K562 (cell line): ENCODE measurements at regions not wholly inside any gene's neighbourhood (a gene's known extent, or its start where the extent isn't known, plus 50 kb on each side); places are given as distances from the start of the nearest gene placed in this dataset.

Experiments used
- ATAC-seq: fragments of 200-7000 bp; cut with Tn5 transposase; 3 replicates; pipeline ENCODE4 v1.9.1; 2020; ENCODE audit warnings: moderate library complexity
- BruUV-seq: library from RNA; stranded (reverse); fragments of 400-500 nt; replicated peaks from 2 replicates; lab custom pipeline; 2021; lab: Mats Ljungman, UMichigan
- CTCF ChIA-PET: fragments of 300-600 bp; formaldehyde crosslinking; extraction: SDS; loops from one replicate; lab custom pipeline; 2021; ENCODE audit warnings: low intra/inter-chr PET ratio; lab: Yijun Ruan, JAX
- POLR2A ChIA-PET: fragments of 300-600, 350-650 bp; sonication (Branson Sonifier 250); formaldehyde crosslinking; extraction: SDS; loops from one replicate; lab custom pipeline; 2021; ENCODE audit warnings: antibody characterized with exemption, inconsistent platforms; lab: Yijun Ruan, JAX
- DNase-seq, 4 experiments: peaks; one replicate each; pipeline versions ENCODE4 v3.0.0 to v3.0.0-alpha.2; 2011 to 2018; ENCODE audit warnings: low spot score in 3 of 4, mixed read lengths in 3 of 4; ENCODE audit errors: extremely low read depth in 1 of 4
- FAIRE-seq: peaks from 2 replicates; lab custom pipeline; 2011; peaks lifted over from hg19 to GRCh38; lab: Jason Lieb, UNC
- H2AFZ ChIP-seq: 2 replicates; pipeline ENCODE4 v1.6.0; 2011; ENCODE audit warnings: low read depth, low read length, control low read depth, inconsistent platforms
- H3K27ac ChIP-seq: fragments of 200-600 bp; 3 replicates; pipeline ENCODE4 v1.8.0; 2011; ENCODE audit warnings: low read depth, mild to moderate bottlenecking, control low read depth, inconsistent platforms, low read length, moderate library complexity, mixed read lengths; ENCODE audit errors: extremely low read depth
- H3K27me3 ChIP-seq, 2 experiments: fragments of 300-600 bp in 1 of 2; 2 replicates in 1 of 2; 3 replicates in 1 of 2; pipeline versions ENCODE4 v1.6.0 to v1.8.0; 2011; ENCODE audit warnings: inconsistent platforms in 2 of 2, low read length in 2 of 2, mild to moderate bottlenecking in 1 of 2, mixed read lengths in 1 of 2, moderate library complexity in 1 of 2; ENCODE audit not compliant: control insufficient read depth in 2 of 2, insufficient read depth in 2 of 2
- H3K36me3 ChIP-seq: fragments of 300-600 bp; 3 replicates; pipeline ENCODE4 v1.8.0; 2011; ENCODE audit warnings: mild to moderate bottlenecking, low read length, inconsistent platforms; ENCODE audit not compliant: control insufficient read depth, insufficient read depth
- H3K4me1 ChIP-seq, 2 experiments: fragments of 200-600 bp in 1 of 2; replicated peaks in 1 of 2; 2 replicates in 1 of 2; 3 replicates in 1 of 2; pipeline versions ENCODE4 v1.5.1 to v1.8.0; 2011; ENCODE audit warnings: inconsistent platforms in 2 of 2, low read length in 2 of 2, mild to moderate bottlenecking in 1 of 2, mixed read lengths in 1 of 2, moderate library complexity in 1 of 2; ENCODE audit not compliant: control insufficient read depth in 2 of 2, insufficient read depth in 2 of 2
- H3K4me2 ChIP-seq: 2 replicates; pipeline ENCODE4 v1.6.1; 2011; ENCODE audit warnings: low read length, control low read depth, inconsistent platforms, mixed read lengths; ENCODE audit not compliant: insufficient read depth
- H3K4me3 ChIP-seq: fragments of 200-600 bp; sonication (generic), shearing (Covaris generic); 2 replicates; pipeline ENCODE4 v1.5.1; 2016; ENCODE audit warnings: control low read depth, inconsistent platforms
- H3K79me2 ChIP-seq: fragments of 200-600 bp; 3 replicates; pipeline ENCODE4 v1.8.0; 2011; ENCODE audit warnings: low read length, inconsistent platforms; ENCODE audit not compliant: control insufficient read depth, insufficient read depth
- H3K9ac ChIP-seq, 2 experiments: 2 replicates each; pipeline versions ENCODE4 v1.6.0 to v1.6.1; 2011; ENCODE audit warnings: low read depth in 2 of 2, low read length in 2 of 2, control low read depth in 1 of 2, inconsistent platforms in 1 of 2, mild to moderate bottlenecking in 1 of 2, mixed read lengths in 1 of 2; ENCODE audit not compliant: insufficient read depth in 1 of 2
- H3K9me1 ChIP-seq: one replicate; pipeline ENCODE4 v1.6.0; 2011; ENCODE audit warnings: inconsistent platforms, mild to moderate bottlenecking, low read length, moderate library complexity; ENCODE audit not compliant: control insufficient read depth, insufficient read depth
- H3K9me3 ChIP-seq: replicated peaks from 2 replicates; pipeline ENCODE4 v1.5.1; 2011; ENCODE audit warnings: low read depth, low read length, inconsistent platforms; ENCODE audit not compliant: control insufficient read depth, insufficient read depth
- H4K20me1 ChIP-seq: replicated peaks from 2 replicates; pipeline ENCODE4 v1.6.1; 2011; ENCODE audit warnings: low read length, inconsistent platforms, mixed read lengths; ENCODE audit not compliant: control insufficient read depth, insufficient read depth
- CBX5 ChIP-seq: IDR thresholded peaks from 2 replicates; pipeline ENCODE4 v1.6.1; 2014; ENCODE audit warnings: low read depth, borderline replicate concordance
- EHMT2 ChIP-seq: fragments of 450-650 bp; IDR thresholded peaks from 2 replicates; pipeline ENCODE4 v1.6.1; 2018; ENCODE audit warnings: antibody characterized with exemption
- ILF3 ChIP-seq: fragments of 450-650 bp; IDR thresholded peaks from 2 replicates; pipeline ENCODE4 v1.6.1; 2018; ENCODE audit warnings: antibody characterized with exemption, mild to moderate bottlenecking, moderate library complexity, borderline replicate concordance
- IRF9 ChIP-seq: fragments of 450-650 bp; IDR thresholded peaks from 2 replicates; pipeline ENCODE4 v1.6.1; 2016; ENCODE audit warnings: missing biosample characterization, missing genetic modification characterization
- PRMT5 ChIP-seq: sonication (generic); formaldehyde crosslinking; IDR thresholded peaks from 2 replicates; pipeline ENCODE4 v1.5.0; 2020; ENCODE audit warnings: missing genetic modification reagents
- RFX5 ChIP-seq: IDR thresholded peaks from 2 replicates; pipeline ENCODE4 v1.6.1; 2011; ENCODE audit warnings: low read depth, mild to moderate bottlenecking, improper control_type of control experiment, low read length
- SLC30A9 ChIP-seq: fragments of 250-450 bp; sonication (Bioruptor Pico); IDR thresholded peaks from 2 replicates; pipeline ENCODE4 v1.8.0; 2022; ENCODE audit warnings: mild to moderate bottlenecking, moderate library complexity
- TCF3 ChIP-seq: sonication (generic); formaldehyde crosslinking; IDR thresholded peaks from 2 replicates; pipeline ENCODE4 v1.4.0; 2020; ENCODE audit warnings: mild to moderate bottlenecking, missing genetic modification reagents
- ZBTB1 ChIP-seq: sonication (generic); formaldehyde crosslinking; IDR thresholded peaks from 2 replicates; pipeline ENCODE4 v1.8.1; 2023; ENCODE audit warnings: missing genetic modification reagents, low read depth, mild to moderate bottlenecking, borderline replicate concordance
- ZNF24 ChIP-seq: fragments of 450-650 bp; IDR thresholded peaks from 2 replicates; pipeline ENCODE4 v1.6.1; 2016
- ZNF586 ChIP-seq: fragments of 450-650 bp; formaldehyde crosslinking; conservative IDR thresholded peaks from 2 replicates; pipeline ENCODE4 v1.4.0; 2020; ENCODE audit warnings: mild to moderate bottlenecking, moderate library complexity
- ZNF707 ChIP-seq: fragments of 250-450 bp; sonication (Bioruptor Pico); conservative IDR thresholded peaks from 2 replicates; pipeline ENCODE4 v1.8.0; 2022; ENCODE audit warnings: inconsistent platforms, mild to moderate bottlenecking, moderate library complexity
- WGBS: fragments of 100-300 bp; shearing (Covaris generic); methylation state at CpG from one replicate; pipeline ENCODE4 v1.1.6; 2016; ENCODE audit warnings: low coverage, mixed read lengths; ENCODE audit not compliant: insufficient coverage; ENCODE audit errors: missing lambda C conversion rate; 5-methylcytosine and 5-hydroxymethylcytosine counted together
- in situ Hi-C: fragments of 300-500 bp; cut with MboI; formaldehyde crosslinking; loops from 4 replicates; pipeline ENCODE4 v1.15.0; 2018; ENCODE audit warnings: inconsistent platforms, mixed read lengths
- intact Hi-C: fragments of 100-400 bp; cut with micrococcal nuclease; formaldehyde crosslinking; loops from 2 replicates; pipeline ENCODE4 v1.14.2; 2022
- TF ChIP-seq, protein P1 (sequence below): fragments of 250-450 bp; sonication (Bioruptor Pico); IDR thresholded peaks from 2 replicates; pipeline ENCODE4 v1.8.0; 2022; ENCODE audit warnings: inconsistent platforms
- TF ChIP-seq, protein P2 (sequence below): sonication (generic); formaldehyde crosslinking; IDR thresholded peaks from 2 replicates; pipeline ENCODE4 v1.8.1; 2023; ENCODE audit warnings: mild to moderate bottlenecking, missing genetic modification reagents
- TF ChIP-seq, protein P3 (sequence below): fragments of 450-650 bp; IDR thresholded peaks from 2 replicates; pipeline ENCODE4 v1.6.1; 2018; ENCODE audit warnings: mild to moderate bottlenecking, low read depth; ENCODE audit not compliant: partially characterized antibody

DNA sequence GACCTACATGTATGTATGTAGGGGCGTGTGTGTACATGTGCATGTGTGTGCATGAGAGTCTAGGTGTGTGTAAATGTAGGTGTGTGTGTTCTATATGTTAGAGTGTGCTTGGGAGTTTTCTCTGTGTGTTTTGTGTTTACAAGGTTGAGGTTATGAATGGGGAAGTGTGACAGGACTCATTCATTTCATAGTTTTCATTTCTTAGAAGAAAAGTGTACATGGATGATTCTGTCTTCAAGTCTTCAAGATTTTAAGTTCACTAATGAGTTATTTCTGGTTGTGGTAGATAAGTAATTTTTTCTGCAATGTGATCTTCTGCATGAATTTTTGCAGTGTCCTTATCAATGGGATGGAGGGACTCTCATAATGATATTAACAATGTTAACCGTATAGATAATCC, 118.2 kb upstream of the SLC10A2 start:
- ChIA-PET CTCF (no interaction called here), POLR2A (no interaction called here)
- no peaks in the 10 kb centered on the region for H3K9me1 ChIP-seq
- DNase-seq (no peak), ATAC-seq (no peak), FAIRE-seq (no peak)
- WGBS: 0% methylated on average over 1 of the region's 2 CpGs
- no peaks in the 10 kb centered on the region for H3K79me2 ChIP-seq
- in situ Hi-C loops (no loop called here), intact Hi-C loops (no loop called here)
- no peak overlapping the region for H3K9ac ChIP-seq
- no peaks in the 10 kb centered on the region for H4K20me1 ChIP-seq
- H3K27me3 ChIP-seq: no peaks in the 10 kb centered on the region
- BruUV-seq: no TSS peak
- H3K9me3 ChIP-seq: no peaks in the 10 kb centered on the region
- TF ChIP-seq, protein P1, sequence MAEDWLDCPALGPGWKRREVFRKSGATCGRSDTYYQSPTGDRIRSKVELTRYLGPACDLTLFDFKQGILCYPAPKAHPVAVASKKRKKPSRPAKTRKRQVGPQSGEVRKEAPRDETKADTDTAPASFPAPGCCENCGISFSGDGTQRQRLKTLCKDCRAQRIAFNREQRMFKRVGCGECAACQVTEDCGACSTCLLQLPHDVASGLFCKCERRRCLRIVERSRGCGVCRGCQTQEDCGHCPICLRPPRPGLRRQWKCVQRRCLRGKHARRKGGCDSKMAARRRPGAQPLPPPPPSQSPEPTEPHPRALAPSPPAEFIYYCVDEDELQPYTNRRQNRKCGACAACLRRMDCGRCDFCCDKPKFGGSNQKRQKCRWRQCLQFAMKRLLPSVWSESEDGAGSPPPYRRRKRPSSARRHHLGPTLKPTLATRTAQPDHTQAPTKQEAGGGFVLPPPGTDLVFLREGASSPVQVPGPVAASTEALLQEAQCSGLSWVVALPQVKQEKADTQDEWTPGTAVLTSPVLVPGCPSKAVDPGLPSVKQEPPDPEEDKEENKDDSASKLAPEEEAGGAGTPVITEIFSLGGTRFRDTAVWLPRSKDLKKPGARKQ: no peak
- TF ChIP-seq ZNF586 (CRISPR knock-in tag) (no peak), ZNF24 (no peak), IRF9 (no peak), ZBTB1 (CRISPR knock-in tag) (no peak), ILF3 (no peak), SLC30A9 (CRISPR knock-in tag) (no peak), PRMT5 (CRISPR knock-in tag) (no peak), ZNF707 (CRISPR knock-in tag) (no peak), CBX5 (no peak), RFX5 (no peak), EHMT2 (no peak), TCF3 (CRISPR knock-in tag) (no peak)
- TF ChIP-seq, protein P2, sequence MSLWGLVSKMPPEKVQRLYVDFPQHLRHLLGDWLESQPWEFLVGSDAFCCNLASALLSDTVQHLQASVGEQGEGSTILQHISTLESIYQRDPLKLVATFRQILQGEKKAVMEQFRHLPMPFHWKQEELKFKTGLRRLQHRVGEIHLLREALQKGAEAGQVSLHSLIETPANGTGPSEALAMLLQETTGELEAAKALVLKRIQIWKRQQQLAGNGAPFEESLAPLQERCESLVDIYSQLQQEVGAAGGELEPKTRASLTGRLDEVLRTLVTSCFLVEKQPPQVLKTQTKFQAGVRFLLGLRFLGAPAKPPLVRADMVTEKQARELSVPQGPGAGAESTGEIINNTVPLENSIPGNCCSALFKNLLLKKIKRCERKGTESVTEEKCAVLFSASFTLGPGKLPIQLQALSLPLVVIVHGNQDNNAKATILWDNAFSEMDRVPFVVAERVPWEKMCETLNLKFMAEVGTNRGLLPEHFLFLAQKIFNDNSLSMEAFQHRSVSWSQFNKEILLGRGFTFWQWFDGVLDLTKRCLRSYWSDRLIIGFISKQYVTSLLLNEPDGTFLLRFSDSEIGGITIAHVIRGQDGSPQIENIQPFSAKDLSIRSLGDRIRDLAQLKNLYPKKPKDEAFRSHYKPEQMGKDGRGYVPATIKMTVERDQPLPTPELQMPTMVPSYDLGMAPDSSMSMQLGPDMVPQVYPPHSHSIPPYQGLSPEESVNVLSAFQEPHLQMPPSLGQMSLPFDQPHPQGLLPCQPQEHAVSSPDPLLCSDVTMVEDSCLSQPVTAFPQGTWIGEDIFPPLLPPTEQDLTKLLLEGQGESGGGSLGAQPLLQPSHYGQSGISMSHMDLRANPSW (CRISPR knock-in tag): no peak
- TF ChIP-seq, protein P3, sequence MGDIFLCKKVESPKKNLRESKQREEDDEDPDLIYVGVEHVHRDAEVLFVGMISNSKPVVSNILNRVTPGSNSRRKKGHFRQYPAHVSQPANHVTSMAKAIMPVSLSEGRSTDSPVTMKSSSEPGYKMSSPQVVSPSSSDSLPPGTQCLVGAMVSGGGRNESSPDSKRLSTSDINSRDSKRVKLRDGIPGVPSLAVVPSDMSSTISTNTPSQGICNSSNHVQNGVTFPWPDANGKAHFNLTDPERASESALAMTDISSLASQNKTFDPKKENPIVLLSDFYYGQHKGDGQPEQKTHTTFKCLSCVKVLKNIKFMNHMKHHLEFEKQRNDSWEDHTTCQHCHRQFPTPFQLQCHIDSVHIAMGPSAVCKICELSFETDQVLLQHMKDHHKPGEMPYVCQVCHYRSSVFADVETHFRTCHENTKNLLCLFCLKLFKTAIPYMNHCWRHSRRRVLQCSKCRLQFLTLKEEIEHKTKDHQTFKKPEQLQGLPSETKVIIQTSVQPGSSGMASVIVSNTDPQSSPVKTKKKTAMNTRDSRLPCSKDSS: no peak
- no peaks in the 10 kb centered on the region for H3K4me1 ChIP-seq
- no peak overlapping the region for H2AFZ ChIP-seq
- no peaks in the 10 kb centered on the region for H3K36me3 ChIP-seq
- no peak overlapping the region for H3K27ac ChIP-seq
- no peak overlapping the region for H3K4me2 ChIP-seq
- H3K4me3 ChIP-seq: no peak overlapping the region
